T-helper 2 cell treated with Interferon-gamma antibody and Interleukin-4, amounts not matched to agents 5 μg/mL and 100 μg/mL, for 36 hours (primary cell): ENCODE measurements at regions not wholly inside any gene's neighbourhood (a gene's known extent, or its start where the extent isn't known, plus 50 kb on each side); places are given as distances from the start of the nearest gene placed in this dataset.

Source experiments
- DNase-seq: peaks from one replicate; pipeline ENCODE4 v3.0.0; 2021; ENCODE audit warnings: low spot score
- H3K27ac Mint-ChIP-seq: one replicate; pipeline ENCODE4 v1.8.0; 2021; ENCODE audit warnings: mild to moderate bottlenecking, mixed read lengths
- H3K27me3 Mint-ChIP-seq: one replicate; pipeline ENCODE4 v1.8.0; 2021; ENCODE audit warnings: low read depth, mixed read lengths
- H3K36me3 Mint-ChIP-seq: one replicate; pipeline ENCODE4 v1.8.0; 2021; ENCODE audit warnings: low read depth, mixed read lengths
- H3K4me1 Mint-ChIP-seq: one replicate; pipeline ENCODE4 v1.8.0; 2021; ENCODE audit warnings: low read depth, mixed read lengths
- H3K4me3 Mint-ChIP-seq: one replicate; pipeline ENCODE4 v1.8.0; 2022; ENCODE audit warnings: mild to moderate bottlenecking, moderate library complexity, mixed read lengths
- H3K9me3 Mint-ChIP-seq: one replicate; pipeline ENCODE4 v1.8.0; 2021; ENCODE audit warnings: mixed read lengths

GRCh38 chr2:155151472-155151871 is 453.0 kb downstream of the KCNJ3 start:
- Mint-ChIP-seq H3K27me3 (no peaks in the 10 kb centered on the region), H3K4me3 (no peak overlapping the region), H3K27ac (no peak overlapping the region), H3K4me1 (no peaks in the 10 kb centered on the region), H3K9me3 (no peaks in the 10 kb centered on the region), H3K36me3 (no peaks in the 10 kb centered on the region)
- DNase-seq, result no peak

DNA sequence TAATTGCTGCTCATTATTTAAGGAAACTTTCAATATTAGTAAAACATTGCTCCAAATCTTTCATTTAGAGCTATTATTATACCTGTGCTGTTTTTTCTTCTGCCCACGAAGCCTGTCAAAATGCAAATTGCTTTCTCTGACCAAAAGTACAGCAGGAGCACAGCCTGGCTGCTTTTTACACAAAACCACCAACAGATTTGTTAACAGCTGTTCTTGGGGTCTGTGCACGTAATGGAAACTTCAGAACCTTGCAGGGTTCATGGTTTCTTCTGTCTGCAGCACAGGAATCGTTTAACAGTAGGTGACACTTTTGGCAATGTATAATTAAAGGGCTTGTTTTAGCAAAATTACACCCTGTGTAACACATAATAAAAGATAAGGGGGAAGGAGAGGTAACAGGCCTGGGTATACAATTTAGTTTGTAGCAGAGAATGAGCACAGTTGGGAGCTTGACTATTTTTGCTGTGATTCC is 447.3 kb downstream of the KCNJ3 start:
- H3K36me3 Mint-ChIP-seq, result no peaks in the 10 kb centered on the region
- H3K4me1 Mint-ChIP-seq, result no peaks in the 10 kb centered on the region
- no peaks in the 10 kb centered on the region for H3K9me3 Mint-ChIP-seq
- no peak for DNase-seq
- no peak overlapping the region for H3K27ac Mint-ChIP-seq
- no peak overlapping the region for H3K4me3 Mint-ChIP-seq
- no peaks in the 10 kb centered on the region for H3K27me3 Mint-ChIP-seq

GRCh38 chr2:155141418-155141817 is 442.9 kb downstream of the KCNJ3 start:
- Mint-ChIP-seq H3K4me3 (no peak overlapping the region), H3K27me3 (no peaks in the 10 kb centered on the region), H3K4me1 (no peaks in the 10 kb centered on the region), H3K36me3 (no peaks in the 10 kb centered on the region), H3K27ac (no peak overlapping the region), H3K9me3 (no peaks in the 10 kb centered on the region)
- DNase-seq, result no peak

DNA sequence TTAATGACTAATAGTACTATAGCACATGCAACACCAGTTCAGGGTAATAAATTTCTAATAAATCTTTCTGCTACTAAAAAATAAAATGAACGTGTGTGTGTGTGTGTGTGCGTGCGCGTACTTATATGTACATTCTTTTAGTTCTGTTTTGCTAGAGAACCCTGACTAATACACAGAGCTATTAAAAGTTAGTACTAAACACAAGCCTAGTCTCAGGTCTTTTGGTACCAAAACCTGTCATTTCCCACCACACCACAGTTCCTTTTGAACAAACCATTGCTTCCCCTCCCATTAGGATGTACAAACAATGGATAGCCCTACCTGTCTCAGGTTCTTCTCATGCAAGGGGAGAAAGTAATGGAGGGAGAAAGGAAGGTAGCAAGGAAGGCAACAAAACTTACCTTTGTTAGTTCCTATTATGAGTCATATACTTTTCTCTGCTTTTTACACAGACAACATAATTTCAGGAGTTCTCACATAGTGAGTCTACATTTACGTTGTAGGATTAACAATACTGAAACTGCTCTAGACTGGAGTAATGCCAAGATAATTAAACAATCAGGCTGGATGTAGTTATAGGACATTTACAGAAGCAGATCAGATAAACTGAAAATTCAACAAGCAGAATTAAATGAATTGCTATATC is 427.2 kb downstream of the KCNJ3 start:
- Mint-ChIP-seq H3K4me1 (no peaks in the 10 kb centered on the region), H3K27ac (no peak overlapping the region), H3K27me3 (no peaks in the 10 kb centered on the region), H3K36me3 (no peaks in the 10 kb centered on the region), H3K9me3 (peaks cover 6% of the 10 kb centered on the region), H3K4me3 (no peak overlapping the region)
- no peak for DNase-seq

- Mint-ChIP-seq H3K36me3 (no peaks in the 10 kb centered on the region), H3K4me1 (no peaks in the 10 kb centered on the region)
These were observed 417.4 kb downstream of the KCNJ3 start for GRCh38 chr2:155115846-155116245.

GRCh38 chr2:155111070-155111469 is 412.6 kb downstream of the KCNJ3 start:
- no peak for DNase-seq
- Mint-ChIP-seq H3K36me3 (no peaks in the 10 kb centered on the region), H3K4me1 (no peaks in the 10 kb centered on the region), H3K4me3 (no peak overlapping the region), H3K27me3 (no peaks in the 10 kb centered on the region), H3K9me3 (peaks cover 10% of the 10 kb centered on the region), H3K27ac (no peak overlapping the region)

More at GRCh38 chr2:155115846-155116245, 417.4 kb downstream of the KCNJ3 start:
- no peaks in the 10 kb centered on the region for H3K27me3 Mint-ChIP-seq
- DNase-seq, result no peak
- no peak overlapping the region for H3K4me3 Mint-ChIP-seq
- H3K9me3 Mint-ChIP-seq, result peaks cover 11% of the 10 kb centered on the region
- no peak overlapping the region for H3K27ac Mint-ChIP-seq

DNA sequence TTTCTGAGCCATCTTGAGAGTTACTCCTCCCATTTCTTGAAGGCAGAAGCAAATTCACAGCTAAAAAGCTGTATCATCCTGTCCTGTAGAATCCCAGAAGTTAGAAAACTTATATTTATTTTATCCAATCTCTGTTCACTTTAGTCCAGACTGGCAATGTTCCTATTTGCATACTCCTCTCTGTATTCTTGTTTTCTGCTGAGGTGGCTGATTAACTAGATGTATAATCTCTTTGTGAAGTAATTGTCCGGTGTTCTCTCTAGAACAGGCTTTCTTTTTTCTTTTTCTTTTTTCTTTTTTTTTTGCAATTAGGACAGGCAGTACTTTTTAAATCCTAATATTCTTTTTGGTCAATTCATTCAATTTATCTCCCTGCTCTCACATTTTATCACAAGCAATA is 411.0 kb downstream of the KCNJ3 start:
- H3K4me1 Mint-ChIP-seq, result no peaks in the 10 kb centered on the region
- no peaks in the 10 kb centered on the region for H3K36me3 Mint-ChIP-seq
- DNase-seq, result no peak
- H3K27me3 Mint-ChIP-seq, result no peaks in the 10 kb centered on the region
- no peak overlapping the region for H3K4me3 Mint-ChIP-seq
- H3K27ac Mint-ChIP-seq, result no peak overlapping the region
- peaks cover 4% of the 10 kb centered on the region for H3K9me3 Mint-ChIP-seq

GRCh38 chr2:155100261-155100660 is 401.8 kb downstream of the KCNJ3 start:
- H3K27me3 Mint-ChIP-seq, result no peaks in the 10 kb centered on the region
- DNase-seq, result no peak
- peaks cover 4% of the 10 kb centered on the region for H3K9me3 Mint-ChIP-seq
- H3K4me1 Mint-ChIP-seq, result no peaks in the 10 kb centered on the region
- no peak overlapping the region for H3K4me3 Mint-ChIP-seq
- H3K27ac Mint-ChIP-seq, result no peak overlapping the region
- no peaks in the 10 kb centered on the region for H3K36me3 Mint-ChIP-seq

DNA sequence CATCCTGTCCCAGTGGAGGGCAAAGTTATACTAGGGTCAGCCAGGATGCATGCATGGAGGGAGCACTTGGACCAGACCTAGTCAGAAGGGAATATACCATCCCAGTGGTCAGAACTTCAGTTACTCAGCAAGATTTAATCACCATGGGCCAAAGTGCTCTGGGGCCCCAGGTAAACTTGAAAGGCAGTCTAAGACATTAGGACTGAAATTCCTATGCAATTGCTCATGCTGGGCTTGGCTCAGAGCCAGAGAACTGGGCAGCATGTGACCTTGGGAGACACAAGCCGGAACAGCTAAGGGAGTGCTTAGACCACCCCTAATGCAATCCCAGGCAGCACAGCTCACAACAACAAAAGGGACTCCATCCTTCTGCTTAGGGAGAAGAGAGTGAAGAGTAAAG is 401.3 kb downstream of the KCNJ3 start:
- Mint-ChIP-seq H3K4me3 (no peak overlapping the region), H3K36me3 (no peaks in the 10 kb centered on the region), H3K9me3 (peaks cover 4% of the 10 kb centered on the region), H3K27ac (no peak overlapping the region), H3K27me3 (no peaks in the 10 kb centered on the region), H3K4me1 (no peaks in the 10 kb centered on the region)
- DNase-seq, result no peak

DNA sequence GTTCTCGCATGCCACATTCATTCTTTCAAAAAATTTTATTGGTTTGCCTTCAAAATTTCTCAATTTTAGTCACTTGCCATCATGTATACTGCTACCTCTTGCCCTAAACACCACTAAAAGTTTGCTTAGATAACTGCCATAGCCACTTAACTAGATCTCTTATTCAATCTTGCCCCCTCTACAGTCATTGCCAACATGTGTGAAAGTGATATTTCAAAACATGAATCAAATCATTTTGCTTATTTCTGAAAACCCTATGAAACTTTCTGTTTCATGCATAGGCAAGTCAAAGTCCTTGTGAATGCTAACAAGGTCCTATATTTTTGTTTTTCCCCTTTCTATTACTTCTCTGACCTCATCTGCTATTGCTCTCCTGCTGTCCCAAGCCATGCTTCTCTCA is 397.1 kb downstream of the KCNJ3 start:
- H3K4me1 Mint-ChIP-seq, result no peaks in the 10 kb centered on the region
- no peaks in the 10 kb centered on the region for H3K27me3 Mint-ChIP-seq
- no peaks in the 10 kb centered on the region for H3K9me3 Mint-ChIP-seq
- H3K27ac Mint-ChIP-seq, result no peak overlapping the region
- no peaks in the 10 kb centered on the region for H3K36me3 Mint-ChIP-seq
- no peak for DNase-seq
- H3K4me3 Mint-ChIP-seq, result no peak overlapping the region

DNA sequence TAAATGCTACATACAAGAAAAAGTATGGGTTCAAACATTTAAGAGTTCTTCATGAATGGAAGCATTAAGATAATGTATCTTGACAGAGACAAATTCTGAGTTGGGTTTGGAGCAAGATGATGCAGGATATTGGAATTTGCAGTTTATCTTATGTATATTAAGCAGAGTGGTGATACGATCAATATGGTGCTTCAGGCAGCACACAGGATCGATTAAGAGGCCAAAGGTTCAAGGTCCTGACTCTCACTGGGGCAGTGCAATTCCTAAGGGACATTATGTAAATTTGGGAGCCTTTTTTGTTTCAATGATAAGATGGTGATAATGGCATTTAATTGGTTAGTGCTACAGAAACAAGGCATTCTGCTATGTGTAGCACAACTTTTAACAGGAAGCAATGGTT is 381.9 kb downstream of the KCNJ3 start:
- Mint-ChIP-seq H3K4me1 (no peaks in the 10 kb centered on the region), H3K36me3 (no peaks in the 10 kb centered on the region), H3K4me3 (no peak overlapping the region), H3K9me3 (no peaks in the 10 kb centered on the region), H3K27ac (no peak overlapping the region), H3K27me3 (no peaks in the 10 kb centered on the region)
- no peak for DNase-seq

- no peaks in the 10 kb centered on the region for H3K27me3 Mint-ChIP-seq
- H3K9me3 Mint-ChIP-seq, result peaks cover 15% of the 10 kb centered on the region
- H3K36me3 Mint-ChIP-seq, result no peaks in the 10 kb centered on the region
- H3K4me3 Mint-ChIP-seq, result no peak overlapping the region
- DNase-seq, result no peak
- no peaks in the 10 kb centered on the region for H3K4me1 Mint-ChIP-seq
- H3K27ac Mint-ChIP-seq, result no peak overlapping the region
These were observed 372.0 kb downstream of the KCNJ3 start for GRCh38 chr2:155070489-155070888.

GRCh38 chr2:155062922-155063258 is 364.4 kb downstream of the KCNJ3 start:
- DNase-seq, result no peak
- Mint-ChIP-seq H3K4me1 (no peaks in the 10 kb centered on the region), H3K9me3 (peaks cover 15% of the 10 kb centered on the region), H3K27ac (no peak overlapping the region), H3K36me3 (no peaks in the 10 kb centered on the region), H3K4me3 (no peak overlapping the region), H3K27me3 (no peaks in the 10 kb centered on the region)

DNA sequence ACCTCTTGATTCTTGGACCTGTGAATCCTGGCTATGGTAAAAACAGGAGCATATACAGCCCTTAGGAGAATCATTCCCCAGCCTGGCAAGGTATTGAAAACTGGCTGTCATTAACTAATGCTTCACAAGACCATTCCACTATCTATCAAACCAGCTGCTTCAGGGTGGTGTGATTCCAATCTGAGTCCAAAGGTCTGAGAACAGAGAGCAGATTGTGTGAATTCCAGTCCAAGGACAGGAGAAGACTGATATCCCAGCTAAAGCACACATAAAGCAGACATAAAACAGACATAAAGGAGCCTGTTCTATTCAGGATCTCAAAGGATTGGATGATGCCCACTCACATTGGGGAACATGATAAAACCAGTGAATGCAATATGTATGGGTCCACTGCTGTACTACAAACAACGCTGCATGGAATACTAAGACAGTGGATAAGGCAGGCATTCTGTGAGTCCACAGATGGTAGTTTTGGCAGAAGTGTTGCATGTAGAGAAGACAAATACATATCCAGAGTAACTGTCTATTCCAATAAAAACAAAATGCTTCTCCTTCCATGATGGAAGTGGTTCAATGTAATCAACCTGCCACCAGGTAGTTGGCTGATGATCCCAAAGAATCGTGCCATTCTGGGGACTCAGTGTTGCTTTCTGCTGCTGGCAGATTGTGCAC is 363.9 kb downstream of the KCNJ3 start:
- no peak for DNase-seq
- Mint-ChIP-seq H3K4me1 (no peaks in the 10 kb centered on the region), H3K9me3 (peaks cover 12% of the 10 kb centered on the region), H3K36me3 (no peaks in the 10 kb centered on the region), H3K27ac (no peak overlapping the region), H3K4me3 (no peak overlapping the region), H3K27me3 (no peaks in the 10 kb centered on the region)

- no peak overlapping the region for H3K27ac Mint-ChIP-seq
- DNase-seq, result no peak
- no peaks in the 10 kb centered on the region for H3K9me3 Mint-ChIP-seq
- H3K4me3 Mint-ChIP-seq, result no peak overlapping the region
- H3K4me1 Mint-ChIP-seq, result no peaks in the 10 kb centered on the region
- no peaks in the 10 kb centered on the region for H3K27me3 Mint-ChIP-seq
- no peaks in the 10 kb centered on the region for H3K36me3 Mint-ChIP-seq
These were observed 362.4 kb downstream of the KCNJ3 start for GRCh38 chr2:155060896-155061295.
